G401 (cell line): ENCODE measurements at regions not wholly inside any gene's neighbourhood (a gene's known extent, or its start where the extent isn't known, plus 50 kb on each side); places are given as distances from the start of the nearest gene placed in this dataset.
"Not testable (repeated sequence)": the region's sequence is repeated elsewhere in the genome, so short reads cannot be mapped to it uniquely, and the experiment has no call there.

Experiments
- DNase-seq: peaks from one replicate; pipeline ENCODE4 v3.0.0-alpha.2; 2015; ENCODE audit warnings: low spot score
- in situ Hi-C: cut with HindIII; loops from 2 replicates; pipeline ENCODE4 v1.10.0; 2016; ENCODE audit warnings: low sequenced_read_pairs, mixed read lengths

GRCh38 chr1:193890935-193891334 is 704.5 kb upstream of the B3GALT2 start:
- no peak for DNase-seq
- in situ Hi-C loops = no loop called here

- no peak for DNase-seq
- in situ Hi-C loops = no loop called here
Observed at GRCh38 chr1:193884848-193885558, 698.6 kb upstream of the B3GALT2 start.

- in situ Hi-C loops, DNase-seq: not testable (repeated sequence)
Observed at GRCh38 chr1:193877920-193878319, 691.5 kb upstream of the B3GALT2 start.

DNA sequence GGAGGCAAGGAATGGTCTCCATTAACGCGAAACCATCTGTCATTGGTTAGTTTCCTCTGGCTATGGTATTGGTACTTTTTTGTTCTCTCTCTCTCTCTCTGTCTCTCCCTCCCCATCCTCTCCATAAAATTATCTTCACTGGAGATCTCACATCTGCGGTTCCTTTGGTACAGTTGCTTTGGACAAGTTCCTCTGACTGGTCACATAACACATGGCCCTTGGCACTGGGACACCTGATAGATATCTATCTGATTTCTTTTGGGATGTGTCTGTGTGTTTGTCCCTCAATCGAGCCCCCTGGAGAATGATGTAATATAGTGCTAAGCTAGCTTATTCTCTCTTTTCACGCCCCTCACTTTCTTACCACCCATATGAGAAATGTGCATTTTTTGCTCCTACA is 682.0 kb upstream of the B3GALT2 start:
- no peak for DNase-seq
- in situ Hi-C loops = no loop called here

GRCh38 chr1:193856261-193856660 is 669.8 kb upstream of the B3GALT2 start:
- no peak for DNase-seq
- in situ Hi-C loops = no loop called here

- in situ Hi-C loops = no loop called here
Observed at GRCh38 chr1:193850745-193851144, 664.3 kb upstream of the B3GALT2 start.

GRCh38 chr1:193846876-193847604 is 660.6 kb upstream of the B3GALT2 start:
- in situ Hi-C loops = no loop called here
- no peak for DNase-seq

More at GRCh38 chr1:193850745-193851144, 664.3 kb upstream of the B3GALT2 start:
- DNase-seq = no peak

DNA sequence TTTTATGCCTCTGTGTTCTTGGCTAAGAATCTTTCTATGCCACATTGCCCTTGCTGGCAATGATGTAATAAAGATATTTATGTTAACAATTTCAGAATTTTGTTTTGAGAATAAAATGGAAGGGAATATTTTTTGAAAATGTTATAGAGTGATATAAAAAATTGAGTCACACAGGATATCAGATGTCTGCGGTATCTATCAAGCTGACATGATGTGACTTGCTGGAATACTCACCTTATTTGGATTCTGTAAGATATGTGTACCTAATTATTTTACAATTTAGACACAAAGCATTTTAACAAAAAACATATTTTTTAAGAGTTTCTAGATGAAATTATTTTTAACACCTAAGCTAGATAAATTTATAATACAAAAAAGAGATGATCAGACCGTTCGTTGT is 660.0 kb upstream of the B3GALT2 start:
- no peak for DNase-seq
- in situ Hi-C loops = no loop called here

GRCh38 chr1:193841857-193842256 is 655.4 kb upstream of the B3GALT2 start:
- in situ Hi-C loops = no loop called here

DNA sequence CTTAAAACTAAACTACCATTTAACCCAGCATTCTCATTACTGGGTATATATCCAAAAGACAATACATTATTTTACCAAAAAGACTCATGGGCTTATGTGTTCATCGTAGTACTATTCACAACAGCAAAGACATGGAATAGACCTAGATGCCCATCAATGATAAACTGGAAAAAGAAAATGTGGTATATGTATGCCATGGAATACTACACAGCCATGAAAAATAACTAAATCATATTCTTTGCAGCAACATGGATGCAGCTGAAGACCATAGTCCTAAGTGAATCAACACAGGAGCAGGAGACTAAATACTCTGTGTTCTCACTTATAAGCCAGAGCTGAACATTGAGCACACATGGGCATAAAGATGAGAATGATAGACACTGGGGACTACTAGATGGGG is 645.1 kb upstream of the B3GALT2 start:
- in situ Hi-C loops = no loop called here
- DNase-seq = no peak

More at GRCh38 chr1:193841857-193842256, 655.4 kb upstream of the B3GALT2 start:
- no peak for DNase-seq

GRCh38 chr1:193827516-193827915 is 641.1 kb upstream of the B3GALT2 start:
- in situ Hi-C loops = no loop called here
- DNase-seq = no peak

DNA sequence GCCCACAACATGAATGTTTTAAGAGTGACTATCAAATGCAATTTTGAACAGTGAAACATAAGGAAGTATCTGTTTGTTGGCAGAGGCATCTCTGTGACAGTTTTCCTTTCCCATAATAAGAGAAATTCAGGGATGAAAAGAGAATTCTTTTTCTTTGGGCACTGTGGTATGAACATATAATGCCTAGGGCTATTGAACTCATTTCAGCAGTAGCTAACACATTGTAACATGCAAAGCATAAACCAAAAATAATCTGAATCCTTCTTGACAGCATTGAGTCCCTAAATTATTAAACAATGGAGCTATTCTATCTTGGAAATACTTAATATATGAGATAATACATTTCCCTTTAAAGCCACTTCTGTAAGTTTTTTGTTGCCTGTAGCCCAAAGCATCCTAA is 633.0 kb upstream of the B3GALT2 start:
- no peak for DNase-seq
- in situ Hi-C loops = no loop called here

DNA sequence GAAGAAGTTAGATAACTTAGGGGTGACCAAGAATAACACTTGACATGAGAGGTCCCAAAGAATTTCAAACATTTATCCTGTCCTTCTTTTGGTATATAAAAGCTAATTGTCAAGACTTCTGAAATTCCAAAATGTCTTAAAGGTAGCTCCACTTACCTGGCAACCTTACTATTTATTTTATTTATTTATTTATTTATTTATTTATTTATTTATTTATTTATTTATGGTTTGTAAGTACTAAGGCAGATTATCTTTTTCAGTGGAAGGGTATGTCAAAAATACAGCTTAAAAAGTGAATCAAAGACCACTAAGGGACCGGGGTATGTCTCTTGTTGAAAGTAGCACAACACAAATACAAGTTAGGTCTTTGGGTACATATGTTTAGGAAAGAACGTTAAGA is 620.8 kb upstream of the B3GALT2 start:
- in situ Hi-C loops = no loop called here
- no peak for DNase-seq

DNA sequence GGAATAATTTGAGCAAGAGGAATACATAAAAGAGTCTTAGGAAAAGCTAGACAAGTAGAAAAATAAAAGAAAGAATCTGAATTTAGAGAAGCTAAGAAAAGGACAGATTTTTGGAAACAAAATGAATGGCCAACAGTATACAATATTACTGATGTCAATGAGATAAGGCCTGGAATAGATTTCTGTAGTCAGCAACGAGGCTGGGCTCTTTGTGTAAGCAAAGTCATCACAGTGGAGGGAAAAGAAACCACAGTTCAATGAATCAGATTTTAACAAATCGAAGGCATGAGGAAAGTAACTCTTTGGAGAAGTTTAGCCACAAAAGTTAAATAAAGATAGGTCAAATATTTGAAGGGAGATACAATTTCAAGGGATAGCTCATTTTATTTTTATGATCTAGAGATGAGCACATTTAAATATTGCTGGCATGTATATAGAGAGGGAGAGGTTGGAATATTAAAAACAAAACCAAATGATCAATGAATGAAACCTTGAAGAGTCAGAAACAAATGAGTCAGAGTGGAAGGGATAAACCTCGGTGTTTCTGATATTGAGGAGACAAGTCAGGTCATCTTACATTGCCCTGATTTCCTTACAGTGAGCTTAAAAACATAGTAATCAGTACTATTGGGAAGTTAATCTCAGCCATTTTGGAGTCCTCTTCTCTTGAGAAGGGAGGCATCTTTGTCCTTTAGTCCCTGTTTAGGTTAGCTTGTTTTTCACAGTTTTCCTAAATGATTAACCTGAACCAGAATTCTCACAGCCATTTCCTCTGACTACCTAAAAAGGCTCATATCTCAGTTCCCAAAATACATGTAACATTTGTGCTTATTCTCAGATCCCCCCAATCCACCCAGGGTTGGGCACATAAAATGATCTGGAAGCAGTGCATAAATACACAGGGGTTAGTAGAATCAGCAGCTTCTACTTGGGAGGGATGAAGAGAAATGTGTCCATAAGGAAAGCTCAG is 620.0 kb upstream of the B3GALT2 start:
- no peak for DNase-seq
- in situ Hi-C loops = no loop called here

DNA sequence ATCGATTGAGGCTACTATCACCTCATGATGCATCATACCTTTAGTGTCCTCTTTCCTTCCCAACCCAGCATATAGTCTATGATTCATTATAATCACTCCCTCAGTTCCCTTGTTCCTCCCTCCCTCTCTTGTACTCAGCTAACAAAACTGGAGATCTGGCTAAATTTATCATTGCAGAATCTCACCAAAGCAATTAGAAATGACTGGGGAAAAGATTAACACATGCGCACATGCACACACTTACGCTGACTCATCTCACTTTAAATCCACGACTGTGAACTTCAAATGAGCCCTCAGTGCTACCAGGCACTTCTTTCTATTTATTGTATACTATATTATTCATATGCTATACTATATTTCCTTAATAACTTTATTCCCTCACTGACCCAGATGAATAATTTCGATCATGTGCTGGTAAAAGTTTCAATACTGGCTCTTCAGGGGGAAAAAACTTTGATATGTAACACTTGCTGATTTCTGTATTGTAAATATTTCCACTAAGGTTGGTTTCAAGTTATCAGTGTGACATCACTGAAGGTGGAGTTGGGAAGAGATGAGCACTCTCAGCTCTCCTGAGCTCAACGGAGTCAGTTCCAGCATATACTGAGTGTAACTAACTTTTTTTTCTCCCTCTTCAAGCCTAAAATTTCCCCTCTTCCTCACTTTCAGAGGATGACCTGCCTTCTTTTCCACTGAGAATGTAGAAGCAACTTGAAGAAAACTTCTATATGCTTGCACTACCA is 613.7 kb upstream of the B3GALT2 start:
- in situ Hi-C loops = no loop called here
- DNase-seq = no peak

DNA sequence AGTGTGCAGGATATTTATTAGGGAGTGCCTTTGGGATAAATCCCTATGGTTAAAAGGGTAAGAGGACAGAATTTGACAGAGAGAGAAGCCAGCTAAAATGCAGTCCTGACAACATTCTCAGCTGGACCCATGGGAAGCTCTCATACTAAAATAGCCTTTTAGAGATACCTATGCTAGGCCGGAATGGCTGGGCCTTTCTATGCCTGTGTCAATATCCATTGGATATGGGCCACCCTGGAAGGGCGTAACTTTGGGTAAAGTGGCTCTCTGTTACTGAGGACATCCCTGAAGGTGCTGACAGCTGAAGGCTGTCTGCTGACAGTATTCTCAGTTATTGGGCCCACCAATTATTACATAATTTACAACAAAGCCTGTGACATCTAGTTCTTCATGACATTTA is 613.0 kb upstream of the B3GALT2 start:
- in situ Hi-C loops = no loop called here

DNA sequence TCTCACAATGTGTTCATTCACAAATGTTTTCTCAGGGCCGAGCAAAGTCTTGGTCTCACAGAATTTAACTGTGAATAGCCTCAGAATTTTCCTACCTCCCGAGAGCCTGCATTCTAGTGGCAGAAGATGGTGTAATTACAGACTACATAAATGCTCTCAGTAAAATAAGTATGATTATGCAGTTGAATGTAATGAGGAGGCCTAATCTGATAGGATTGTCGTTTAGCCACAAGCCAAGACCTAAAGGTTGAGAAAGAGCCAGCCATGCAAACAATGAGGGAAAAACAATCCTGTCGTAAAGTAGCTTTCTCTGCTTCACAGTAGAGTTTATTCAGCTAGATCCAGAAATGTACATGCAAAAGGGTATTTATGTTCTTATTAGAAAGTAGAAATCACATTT is 607.8 kb upstream of the B3GALT2 start:
- in situ Hi-C loops = no loop called here

More for the DNA sequence above, 613.0 kb upstream of the B3GALT2 start:
- no peak for DNase-seq

DNA sequence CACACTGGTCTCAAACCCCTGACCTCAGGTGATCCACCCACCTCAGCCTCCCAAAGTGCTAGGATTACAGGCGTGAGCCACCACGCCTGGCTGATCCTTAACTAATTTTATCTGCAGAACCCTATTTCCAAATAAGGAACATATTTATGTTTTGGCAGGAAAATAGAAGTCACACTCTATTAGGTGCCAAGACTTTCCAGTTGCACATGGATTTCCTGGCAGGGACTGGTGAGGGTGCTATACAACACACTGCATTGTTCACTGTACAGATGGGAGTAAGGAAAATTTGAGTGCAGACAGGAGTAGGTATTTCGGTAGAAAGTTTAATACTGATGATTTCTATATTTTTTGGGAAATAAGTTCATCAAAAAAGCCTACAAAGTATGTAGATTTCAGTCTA is 605.3 kb upstream of the B3GALT2 start:
- no peak for DNase-seq
- in situ Hi-C loops = no loop called here

More for the DNA sequence above, 607.8 kb upstream of the B3GALT2 start:
- DNase-seq = no peak

- in situ Hi-C loops = no loop called here
- no peak for DNase-seq
Observed at GRCh38 chr1:193787061-193787460, 600.6 kb upstream of the B3GALT2 start.
